Left kidney (tissue), 1 donor: ENCODE measurements at regions not wholly inside any gene's neighbourhood (a gene's known extent, or its start where the extent isn't known, plus 50 kb on each side); places are given as distances from the start of the nearest gene placed in this dataset.
A peak's percentile ranks its signal among the peaks of the same experiment; 100 is the strongest.

Experiments used
- DNase-seq: peaks from one replicate; pipeline ENCODE4 v3.0.0-alpha.2; 2013

DNA sequence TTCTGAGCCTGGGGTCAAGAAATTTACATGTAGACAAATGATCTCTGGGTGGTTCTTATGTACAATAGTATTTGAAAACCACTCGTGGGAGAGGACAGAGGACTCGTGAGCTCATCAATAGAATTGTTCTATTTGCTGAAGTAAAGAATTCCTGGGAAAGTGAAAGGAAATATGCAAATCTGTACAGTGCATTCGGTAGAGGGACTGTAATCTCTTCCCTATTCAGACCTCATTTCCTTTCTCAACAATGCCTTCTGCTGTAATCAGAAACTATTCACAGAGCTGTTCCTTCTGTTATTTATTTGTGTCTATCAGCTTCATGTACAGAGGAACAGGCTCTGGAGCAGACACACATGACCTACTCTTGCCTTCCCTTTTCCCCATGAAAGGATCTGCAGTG is 709.4 kb upstream of the KIRREL3 start:
- DNase-seq: no peak

DNA sequence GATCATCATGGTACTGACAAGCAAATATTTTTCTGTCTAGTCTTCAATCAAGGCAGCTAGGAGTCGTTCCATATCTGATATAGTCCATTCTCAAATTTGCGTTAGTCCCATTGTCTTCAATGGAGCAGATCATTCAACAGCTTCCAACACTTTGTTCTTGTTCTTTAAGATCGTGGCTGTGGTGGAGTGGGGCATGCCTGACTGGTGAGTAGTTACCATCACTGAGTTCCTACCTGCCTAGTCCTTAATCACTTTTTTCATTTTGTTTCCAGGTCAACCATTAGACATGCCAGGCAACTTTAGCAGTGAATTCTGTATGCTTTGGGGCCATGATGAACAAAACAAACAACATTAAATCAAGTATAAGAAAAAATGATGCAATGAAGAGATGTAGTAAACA is 693.1 kb upstream of the KIRREL3 start:
- no peak for DNase-seq

- DNase-seq: no peak
Measured at GRCh38 chr11:127683321-127683720, 682.8 kb upstream of the KIRREL3 start.

GRCh38 chr11:127679816-127680545 is 679.4 kb upstream of the KIRREL3 start:
- no peak for DNase-seq

DNA sequence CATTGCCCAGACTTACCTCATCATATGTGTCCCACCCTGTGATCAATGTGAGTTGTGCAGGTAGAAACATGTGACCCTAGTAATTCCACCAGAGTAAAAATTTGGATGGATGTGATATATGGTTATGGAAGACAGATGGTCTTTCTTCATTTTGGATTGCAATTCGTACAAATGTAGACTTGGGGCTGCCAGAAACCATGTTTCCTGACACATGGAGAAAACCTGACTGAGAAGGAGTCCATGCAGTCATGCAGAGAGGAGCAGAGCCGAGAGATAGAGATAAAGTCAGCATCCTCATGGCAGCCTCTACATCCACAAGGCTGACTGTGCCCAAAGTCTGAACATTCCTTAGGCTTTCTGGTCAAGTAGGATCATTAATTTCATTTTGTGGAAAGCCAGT is 678.1 kb upstream of the KIRREL3 start:
- no peak for DNase-seq

DNA sequence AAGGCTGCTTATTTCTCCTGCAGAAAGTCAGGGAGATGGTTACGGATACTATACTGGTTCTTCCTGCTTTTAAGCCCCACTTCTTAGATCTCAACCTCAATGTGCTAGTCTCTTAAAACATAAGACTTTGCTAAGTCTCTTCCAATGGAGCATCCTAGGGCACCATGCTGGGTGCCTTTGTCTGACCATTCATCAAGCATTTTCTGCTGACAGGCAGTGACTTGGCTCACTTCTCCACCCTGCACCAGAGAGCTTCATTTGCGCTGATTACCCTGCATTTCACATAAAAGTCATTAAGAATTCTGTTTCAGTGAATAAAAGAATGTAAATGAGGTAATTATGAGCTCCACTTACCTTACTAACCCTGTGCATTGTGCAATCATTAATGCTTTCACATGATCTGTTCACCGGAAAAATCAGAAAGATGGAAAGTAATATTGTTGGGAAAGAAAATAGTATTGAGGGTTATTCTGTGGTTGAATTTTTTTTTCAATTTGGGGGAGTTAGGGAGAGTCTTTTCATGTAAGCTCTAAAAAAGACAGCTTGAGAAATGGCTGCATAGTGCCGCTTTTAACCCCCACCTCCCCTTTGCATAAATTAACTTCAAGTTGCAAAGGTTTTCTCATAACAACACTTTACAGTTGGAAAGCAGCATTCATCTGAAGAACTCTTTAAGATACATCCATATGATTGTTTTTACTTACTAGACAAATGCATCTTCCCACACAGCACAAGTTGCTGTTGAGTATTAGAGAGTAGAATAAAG is 677.3 kb upstream of the KIRREL3 start:
- DNase-seq: no peak

- no peak for DNase-seq
Measured at GRCh38 chr11:127675581-127675980, 675.0 kb upstream of the KIRREL3 start.

GRCh38 chr11:127674754-127675153 is 674.2 kb upstream of the KIRREL3 start:
- no peak for DNase-seq

DNA sequence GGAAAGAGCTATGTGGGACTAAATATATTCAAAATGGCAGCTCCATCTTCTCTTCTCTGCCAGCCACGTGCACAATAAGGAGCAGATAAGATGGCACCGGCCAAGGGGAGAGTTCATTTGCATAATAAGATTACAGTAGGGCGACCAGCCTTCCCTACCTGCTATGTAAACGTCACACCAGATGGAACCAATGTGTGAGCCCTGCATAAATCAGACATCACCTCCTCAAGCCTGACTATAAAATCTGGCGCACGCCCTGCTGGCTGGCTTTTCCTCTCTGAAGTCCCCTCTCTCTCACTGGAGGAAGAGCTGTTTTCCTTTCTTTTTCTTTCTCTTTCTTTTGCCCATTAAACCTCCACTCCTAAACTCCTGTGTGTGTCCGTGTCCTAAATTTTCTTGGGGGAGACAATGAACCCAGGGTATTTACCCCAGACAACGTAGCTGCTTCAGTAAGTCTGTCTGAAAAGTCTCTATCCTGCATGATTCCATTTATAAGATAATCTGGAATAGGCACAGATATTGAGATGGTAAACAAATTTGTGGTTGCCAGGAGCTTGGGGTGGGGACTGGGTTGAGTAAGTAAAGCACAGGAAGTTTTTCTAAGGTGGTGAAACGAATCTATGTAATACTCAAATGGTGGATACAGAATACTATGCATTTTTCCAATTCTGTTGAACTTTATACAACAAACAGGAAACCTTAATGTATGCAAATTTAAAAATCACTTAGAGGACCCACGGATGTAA is 670.0 kb upstream of the KIRREL3 start:
- DNase-seq: no peak

DNA sequence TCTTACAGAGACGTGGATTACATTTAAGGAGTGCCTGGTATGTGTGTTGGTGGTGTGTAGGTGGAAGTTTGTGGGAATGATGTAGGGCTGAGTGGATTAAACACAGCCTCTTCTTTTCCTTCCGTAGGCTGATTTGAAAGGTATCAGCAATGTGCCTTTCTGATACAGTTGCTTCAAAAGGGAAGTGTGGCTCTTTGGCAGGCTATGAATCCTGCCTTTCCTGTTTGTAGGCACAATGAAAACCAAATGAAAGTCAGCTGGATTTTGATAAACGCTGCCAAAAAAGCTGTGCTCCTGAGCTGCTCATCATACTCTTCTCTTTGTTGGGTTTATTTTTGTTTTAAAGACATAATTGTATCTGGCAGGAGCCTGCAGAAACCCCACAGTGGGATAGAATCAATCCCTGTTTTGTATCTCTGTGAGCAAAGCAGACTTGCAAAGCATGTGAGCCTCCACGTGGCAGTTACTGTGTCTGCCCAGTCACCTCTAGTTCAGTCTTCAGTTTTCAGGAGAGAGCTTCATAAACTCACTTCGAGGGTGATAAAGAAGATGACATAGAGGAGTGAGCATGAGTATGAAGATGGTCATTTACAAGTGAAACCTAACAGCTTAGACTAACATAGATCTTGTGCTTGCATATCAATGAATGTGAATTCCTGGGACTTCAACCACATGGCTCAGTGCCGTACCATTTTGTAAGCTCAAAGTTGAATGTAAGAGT is 655.7 kb upstream of the KIRREL3 start:
- DNase-seq: no peak

- DNase-seq: no peak
Measured at GRCh38 chr11:127653076-127653475, 652.5 kb upstream of the KIRREL3 start.

- no peak for DNase-seq
Measured at GRCh38 chr11:127651888-127652221, 651.3 kb upstream of the KIRREL3 start.

DNA sequence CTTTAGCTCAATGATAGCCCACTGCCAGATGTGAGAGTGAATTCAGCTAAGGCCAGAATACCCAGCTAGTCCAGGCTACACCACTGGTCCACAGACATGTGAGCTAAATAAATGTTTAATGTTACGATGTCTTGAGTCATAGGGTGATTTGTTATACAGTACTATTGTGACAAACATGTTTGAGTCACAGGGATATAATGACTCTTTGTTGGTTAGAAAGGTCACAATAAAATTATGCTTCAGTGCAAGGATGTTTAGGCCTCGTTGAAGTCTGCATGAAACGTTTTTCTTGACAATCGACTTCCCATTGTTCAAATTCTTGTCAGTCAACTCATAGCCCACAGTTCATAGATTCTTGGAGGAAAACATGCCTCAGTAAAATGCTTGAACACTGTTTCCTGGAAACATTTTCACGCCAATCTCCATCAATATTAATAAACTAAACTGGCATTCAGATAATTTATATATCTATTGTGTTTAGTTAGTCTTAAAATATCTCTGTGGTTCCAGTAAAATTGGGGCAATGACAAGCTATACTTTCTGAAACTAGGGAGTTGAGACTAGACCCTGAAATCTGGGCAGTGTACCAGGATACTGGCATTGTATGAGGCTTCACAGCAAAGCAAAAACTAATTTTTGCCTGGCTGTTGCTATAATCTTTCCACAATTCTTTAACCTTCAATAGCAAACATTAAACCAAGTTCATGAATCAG is 650.8 kb upstream of the KIRREL3 start:
- DNase-seq: no peak

- no peak for DNase-seq
Measured at GRCh38 chr11:127649958-127650357, 649.4 kb upstream of the KIRREL3 start.

- DNase-seq: no peak
Measured at GRCh38 chr11:127649071-127649470, 648.5 kb upstream of the KIRREL3 start.

GRCh38 chr11:127648583-127648982 is 648.0 kb upstream of the KIRREL3 start:
- DNase-seq: no peak

DNA sequence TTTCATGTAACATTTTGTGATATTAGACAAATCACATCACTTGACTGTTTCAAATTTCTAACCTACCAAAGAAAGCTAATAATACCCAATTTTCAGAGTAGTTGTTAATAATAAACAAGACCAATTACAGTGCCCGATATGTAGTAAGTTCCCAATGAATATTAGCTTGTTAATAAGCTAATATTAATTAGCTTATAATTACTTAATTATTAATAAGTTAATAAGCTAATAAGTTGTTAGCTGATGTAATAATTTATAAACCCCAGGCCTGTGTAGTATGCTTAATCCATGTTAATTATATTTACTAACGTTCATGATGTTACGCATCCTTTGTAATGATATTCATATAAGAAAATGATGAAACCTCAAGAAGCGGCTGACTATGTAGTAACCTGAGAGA is 643.8 kb upstream of the KIRREL3 start:
- DNase-seq: no peak

DNA sequence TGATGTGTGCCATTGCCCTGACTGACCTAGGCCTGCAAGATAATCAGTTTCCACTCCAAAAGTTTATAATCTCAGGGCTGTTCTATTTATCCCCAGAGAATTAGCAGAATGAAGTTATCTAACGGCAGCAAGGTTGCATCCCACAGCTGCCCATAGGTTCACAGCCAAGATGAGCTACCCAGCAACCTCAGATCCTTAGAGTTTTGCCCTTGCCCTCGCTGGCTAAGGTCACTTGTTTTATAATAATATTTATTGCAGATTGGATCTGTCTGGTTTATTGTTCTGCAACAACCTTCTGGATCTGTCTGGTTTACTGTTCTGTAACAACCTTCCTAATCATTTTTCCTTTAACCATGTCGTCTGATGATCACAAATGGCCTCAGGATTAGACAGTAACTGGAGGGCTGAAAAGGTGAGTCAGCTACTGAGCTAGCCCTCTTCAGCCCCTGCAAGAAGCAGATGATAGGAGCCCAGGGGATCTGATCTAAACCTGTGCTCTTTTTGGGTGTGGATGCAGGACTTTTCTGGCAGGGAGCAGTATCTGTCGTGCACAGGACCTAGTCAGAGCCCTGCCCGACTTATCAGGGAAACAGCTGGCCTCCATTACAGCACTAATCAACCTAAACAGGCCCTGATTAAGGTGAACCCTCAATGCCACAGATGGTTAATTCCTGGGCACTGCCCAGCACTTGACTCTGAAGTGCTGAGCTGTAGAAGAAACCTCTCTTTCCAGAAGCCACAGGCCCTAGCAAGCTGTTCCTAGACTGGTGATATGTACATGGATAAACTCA is 642.9 kb upstream of the KIRREL3 start:
- DNase-seq: no peak

GRCh38 chr11:127640561-127641451 is 640.2 kb upstream of the KIRREL3 start:
- peak; percentile 43 for DNase-seq

DNA sequence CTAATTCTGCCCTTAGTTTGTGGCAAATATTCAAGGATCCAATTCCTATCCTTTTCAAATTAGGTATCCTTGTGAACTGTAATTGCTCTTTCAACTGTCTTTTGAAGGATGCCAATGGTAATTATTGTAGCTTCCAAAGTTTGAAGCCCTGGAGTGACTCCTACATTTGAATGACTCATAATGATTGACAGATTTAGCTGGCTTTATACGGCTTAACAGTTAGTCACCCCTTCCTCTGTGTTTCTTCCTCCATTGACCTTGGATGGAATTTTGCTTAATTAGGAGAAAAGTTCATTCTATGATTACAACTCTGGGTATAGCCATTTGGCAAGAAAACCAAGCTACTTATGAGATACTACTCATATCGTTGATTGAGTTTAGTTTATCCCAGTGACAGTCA is 639.3 kb upstream of the KIRREL3 start:
- no peak for DNase-seq
